Progenitor cell of endocrine pancreas (in vitro differentiated cells): ENCODE measurements at regions not wholly inside any gene's neighbourhood (a gene's known extent, or its start where the extent isn't known, plus 50 kb on each side); places are given as distances from the start of the nearest gene placed in this dataset.

ENCODE experiments used
- DNase-seq: peaks from one replicate; pipeline ENCODE4 v3.0.0; 2021; ENCODE audit warnings: low spot score; ENCODE audit not compliant: unreplicated experiment
- H3K27ac Mint-ChIP-seq: 2 replicates; pipeline ENCODE4 v1.8.0; 2021; ENCODE audit warnings: mild to moderate bottlenecking, moderate library complexity, mixed read lengths
- H3K27me3 Mint-ChIP-seq: 2 replicates; pipeline ENCODE4 v1.8.0; 2021; ENCODE audit warnings: mixed read lengths
- H3K36me3 Mint-ChIP-seq: 2 replicates; pipeline ENCODE4 v1.8.0; 2022; ENCODE audit warnings: mixed read lengths; ENCODE audit not compliant: insufficient read depth
- H3K4me1 Mint-ChIP-seq: 2 replicates; pipeline ENCODE4 v1.8.0; 2021; ENCODE audit warnings: low read depth, mixed read lengths
- H3K4me3 Mint-ChIP-seq: 2 replicates; pipeline ENCODE4 v1.8.0; 2021; ENCODE audit warnings: low read depth, mild to moderate bottlenecking, moderate library complexity, mixed read lengths
- H3K9me3 Mint-ChIP-seq: 2 replicates; pipeline ENCODE4 v1.8.0; 2021; ENCODE audit warnings: low read depth, mixed read lengths
- CTCF ChIP-seq: fragments of 200-600 bp; sonication (generic); IDR thresholded peaks from one replicate; pipeline ENCODE4 v1.5.0; 2021; ENCODE audit warnings: antibody characterized with exemption, mild to moderate bottlenecking; ENCODE audit not compliant: unreplicated experiment

GRCh38 chr1:96998466-96998865 is 276.9 kb downstream of the PTBP2 start:
- TF ChIP-seq CTCF: no peak
- no peak overlapping the region for H3K4me3 Mint-ChIP-seq
- DNase-seq: no peak
- peaks cover 5% of the 10 kb centered on the region for H3K27me3 Mint-ChIP-seq
- no peaks in the 10 kb centered on the region for H3K36me3 Mint-ChIP-seq
- H3K27ac Mint-ChIP-seq: no peak overlapping the region
- no peaks in the 10 kb centered on the region for H3K9me3 Mint-ChIP-seq
- H3K4me1 Mint-ChIP-seq: peaks cover 4% of the 10 kb centered on the region

- no peak for TF ChIP-seq CTCF
- H3K27ac Mint-ChIP-seq: no peak overlapping the region
- peaks cover 4% of the 10 kb centered on the region for H3K4me1 Mint-ChIP-seq
- DNase-seq: no peak
- H3K27me3 Mint-ChIP-seq: peaks cover 5% of the 10 kb centered on the region
- H3K9me3 Mint-ChIP-seq: no peaks in the 10 kb centered on the region
- no peak overlapping the region for H3K4me3 Mint-ChIP-seq
- H3K36me3 Mint-ChIP-seq: no peaks in the 10 kb centered on the region
Observed at GRCh38 chr1:96999191-96999590, 277.6 kb downstream of the PTBP2 start.

GRCh38 chr1:97004054-97004453 is 282.5 kb downstream of the PTBP2 start:
- no peak for TF ChIP-seq CTCF
- H3K4me3 Mint-ChIP-seq: no peak overlapping the region
- H3K27me3 Mint-ChIP-seq: no peaks in the 10 kb centered on the region
- no peaks in the 10 kb centered on the region for H3K4me1 Mint-ChIP-seq
- H3K36me3 Mint-ChIP-seq: no peaks in the 10 kb centered on the region
- DNase-seq: no peak
- no peaks in the 10 kb centered on the region for H3K9me3 Mint-ChIP-seq
- no peak overlapping the region for H3K27ac Mint-ChIP-seq

- H3K36me3 Mint-ChIP-seq: no peaks in the 10 kb centered on the region
- no peak overlapping the region for H3K27ac Mint-ChIP-seq
- no peak overlapping the region for H3K4me3 Mint-ChIP-seq
- no peaks in the 10 kb centered on the region for H3K4me1 Mint-ChIP-seq
- no peaks in the 10 kb centered on the region for H3K27me3 Mint-ChIP-seq
- no peaks in the 10 kb centered on the region for H3K9me3 Mint-ChIP-seq
- DNase-seq: no peak
- TF ChIP-seq CTCF: no peak
Observed at GRCh38 chr1:97004743-97005142, 283.2 kb downstream of the PTBP2 start.

- no peak for DNase-seq
Observed at GRCh38 chr1:97006044-97006661, 284.6 kb downstream of the PTBP2 start.

More at GRCh38 chr1:97006044-97006661, 284.6 kb downstream of the PTBP2 start:
- Mint-ChIP-seq H3K27ac (no peak overlapping the region), H3K9me3 (no peaks in the 10 kb centered on the region), H3K36me3 (no peaks in the 10 kb centered on the region), H3K27me3 (no peaks in the 10 kb centered on the region), H3K4me3 (no peak overlapping the region), H3K4me1 (no peaks in the 10 kb centered on the region)
- no peak for TF ChIP-seq CTCF
